Right lobe of liver (tissue), 6 donors: ENCODE measurements at regions not wholly inside any gene's neighbourhood (a gene's known extent, or its start where the extent isn't known, plus 50 kb on each side); places are given as distances from the start of the nearest gene placed in this dataset.

Experiments used
- ATAC-seq, 4 donors: fragments of 200-7000 bp; cut with Tn5 transposase; one replicate each; pipeline ENCODE4 v1.9.1; 2020; ENCODE audit warnings: mild to moderate bottlenecking in 4 of 4, moderate library complexity in 4 of 4
- DNase-seq, 3 donors: peaks; one replicate each; pipeline ENCODE4 v3.0.0-alpha.2; 2020
- H3K27ac ChIP-seq, 3 donors: fragments of 200-600 bp; one replicate each; pipeline ENCODE4 v1.8.0; 2022
- H3K27me3 ChIP-seq, 2 donors: fragments of 200-600 bp; one replicate each; pipeline ENCODE4 v1.8.0; 2022
- H3K36me3 ChIP-seq, 4 donors: fragments of 200-600 bp; sonication (generic) in 1 of 4; one replicate each; pipeline versions ENCODE4 v1.5.1 to v1.8.0; 2017 to 2022; ENCODE audit warnings: control low read depth in 1 of 4
- H3K4me1 ChIP-seq, 4 donors: fragments of 200-600 bp; sonication (generic) in 1 of 4; one replicate each; pipeline versions ENCODE4 v1.5.1 to v1.8.0; 2017 to 2022; ENCODE audit warnings: control low read depth in 1 of 4
- H3K4me3 ChIP-seq, 3 donors: fragments of 200-600 bp; one replicate each; pipeline ENCODE4 v1.8.0; 2022
- H3K9me3 ChIP-seq, 4 donors: fragments of 200-600 bp; sonication (generic) in 1 of 4; one replicate each; pipeline versions ENCODE4 v1.5.1 to v1.8.0; 2017 to 2022; ENCODE audit warnings: control low read depth in 1 of 4
- POLR2A ChIP-seq: fragments of 450-650 bp; IDR thresholded peaks from one replicate; pipeline ENCODE4 v1.6.1; 2017; ENCODE audit warnings: antibody characterized with exemption, mild to moderate bottlenecking
- WGBS: methylation state at CpG from one replicate; pipeline ENCODE4 v1.1.6; 2018; ENCODE audit warnings: low coverage, low lambda C conversion rate; ENCODE audit not compliant: insufficient coverage; ENCODE audit errors: missing lambda C conversion rate; 5-methylcytosine and 5-hydroxymethylcytosine counted together
- intact Hi-C, 2 donors: fragments of 100-400 bp; cut with DNase I; formaldehyde crosslinking; loops; one replicate each; pipeline versions ENCODE4 v1.11.2 to v1.14.1; 2022
- TF ChIP-seq, protein P1 (sequence below), 4 donors: fragments of 200-600 bp in 3 of 4; fragments of 450-650 bp in 1 of 4; IDR thresholded peaks; one replicate each; pipeline versions ENCODE4 v1.5.1 to v1.8.0; 2016 to 2022; ENCODE audit warnings: antibody characterized with exemption in 4 of 4, mild to moderate bottlenecking in 2 of 4
- donor health status: DM: no; HTN: yes; CAD: no.
- donor health status: DM: no; HTN: no; CAD: no.
- donor health status: DM: no; HTN: no; CAD: no.
- donor health status: DM: no; HTN: yes; CAD: no.
- donor health status: DM: no; HTN: yes; CAD: no.

DNA sequence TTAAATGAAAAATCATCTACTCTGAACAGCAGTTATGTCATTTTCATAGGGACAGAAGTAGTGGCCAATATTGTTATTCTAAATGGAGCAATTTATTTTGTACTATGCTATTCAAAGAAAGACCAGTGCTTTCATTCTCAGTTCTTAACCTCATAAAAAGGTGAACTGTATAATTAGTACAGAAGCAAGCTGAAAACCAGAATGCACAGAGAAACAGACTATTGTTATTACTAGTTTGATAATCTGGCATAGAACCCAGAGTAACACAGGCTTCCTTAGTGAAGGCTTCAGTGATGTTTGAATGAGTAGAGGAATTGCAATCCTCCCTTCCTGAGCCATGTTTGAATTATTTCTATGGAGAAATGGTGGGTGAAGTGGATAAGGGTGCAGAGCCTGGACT, 131.6 kb upstream of the LRRC7 start:
- Histone ChIP-seq H3K4me3 (no peak overlapping the region), H3K27ac (no peak overlapping the region), H3K36me3 (no peaks in the 10 kb centered on the region), H3K4me1 (no peaks in the 10 kb centered on the region), H3K9me3 (no peaks in the 10 kb centered on the region), H3K27me3 (no peaks in the 10 kb centered on the region)
- no peak for ATAC-seq
- no peak for DNase-seq
- TF ChIP-seq, protein P1, sequence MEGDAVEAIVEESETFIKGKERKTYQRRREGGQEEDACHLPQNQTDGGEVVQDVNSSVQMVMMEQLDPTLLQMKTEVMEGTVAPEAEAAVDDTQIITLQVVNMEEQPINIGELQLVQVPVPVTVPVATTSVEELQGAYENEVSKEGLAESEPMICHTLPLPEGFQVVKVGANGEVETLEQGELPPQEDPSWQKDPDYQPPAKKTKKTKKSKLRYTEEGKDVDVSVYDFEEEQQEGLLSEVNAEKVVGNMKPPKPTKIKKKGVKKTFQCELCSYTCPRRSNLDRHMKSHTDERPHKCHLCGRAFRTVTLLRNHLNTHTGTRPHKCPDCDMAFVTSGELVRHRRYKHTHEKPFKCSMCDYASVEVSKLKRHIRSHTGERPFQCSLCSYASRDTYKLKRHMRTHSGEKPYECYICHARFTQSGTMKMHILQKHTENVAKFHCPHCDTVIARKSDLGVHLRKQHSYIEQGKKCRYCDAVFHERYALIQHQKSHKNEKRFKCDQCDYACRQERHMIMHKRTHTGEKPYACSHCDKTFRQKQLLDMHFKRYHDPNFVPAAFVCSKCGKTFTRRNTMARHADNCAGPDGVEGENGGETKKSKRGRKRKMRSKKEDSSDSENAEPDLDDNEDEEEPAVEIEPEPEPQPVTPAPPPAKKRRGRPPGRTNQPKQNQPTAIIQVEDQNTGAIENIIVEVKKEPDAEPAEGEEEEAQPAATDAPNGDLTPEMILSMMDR (IDR thresholded peaks at IDR 0.05), result no peak
- TF ChIP-seq POLR2A, result no peak
- intact Hi-C loops, result no loop called here

DNA sequence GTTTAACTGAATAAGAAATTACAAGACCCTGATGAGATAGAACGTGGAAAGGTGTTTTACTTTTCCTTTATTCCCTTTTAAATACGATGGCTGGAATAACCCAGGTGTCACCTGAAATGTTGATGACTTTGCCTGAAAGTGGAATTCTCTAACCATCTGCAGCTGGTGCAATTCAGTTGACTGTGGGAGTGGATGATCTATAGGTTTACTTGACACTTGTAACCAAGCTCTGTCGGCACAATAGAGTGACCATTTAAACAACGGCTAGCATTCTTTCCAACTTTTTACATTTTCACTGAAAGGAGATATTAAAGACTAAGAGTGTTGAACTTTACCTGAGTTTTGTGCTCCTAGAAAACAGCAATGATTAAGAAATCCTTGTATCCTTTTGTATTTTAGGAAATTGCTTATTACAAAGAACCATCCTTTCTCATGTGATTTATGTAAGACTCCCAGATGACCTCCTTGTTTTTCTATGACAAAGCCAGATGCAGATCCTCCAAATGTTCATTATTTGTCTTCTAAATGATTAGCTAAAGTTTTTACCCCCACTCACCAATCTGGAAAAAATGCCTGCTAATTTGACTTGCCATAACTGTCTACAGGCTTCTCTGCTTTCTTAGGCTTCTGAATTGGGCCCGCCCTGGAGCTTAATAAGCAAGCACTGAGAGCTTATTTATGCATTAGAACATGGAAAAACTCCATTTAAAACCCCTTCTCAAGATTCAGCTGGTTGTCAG, 129.5 kb upstream of the LRRC7 start:
- no peaks in the 10 kb centered on the region for H3K36me3 ChIP-seq
- no peak overlapping the region for H3K27ac ChIP-seq
- no peak overlapping the region for H3K4me3 ChIP-seq
- H3K4me1 ChIP-seq, result no peaks in the 10 kb centered on the region
- 43% methylated on average over 5 of the region's 5 CpGs for WGBS
- no peaks in the 10 kb centered on the region for H3K27me3 ChIP-seq
- DNase-seq, result no peak
- ATAC-seq, result no peak
- intact Hi-C loops, result no loop called here
- no peaks in the 10 kb centered on the region for H3K9me3 ChIP-seq
- no peak for TF ChIP-seq POLR2A
- TF ChIP-seq, protein P1 (IDR thresholded peaks at IDR 0.05), result no peak

DNA sequence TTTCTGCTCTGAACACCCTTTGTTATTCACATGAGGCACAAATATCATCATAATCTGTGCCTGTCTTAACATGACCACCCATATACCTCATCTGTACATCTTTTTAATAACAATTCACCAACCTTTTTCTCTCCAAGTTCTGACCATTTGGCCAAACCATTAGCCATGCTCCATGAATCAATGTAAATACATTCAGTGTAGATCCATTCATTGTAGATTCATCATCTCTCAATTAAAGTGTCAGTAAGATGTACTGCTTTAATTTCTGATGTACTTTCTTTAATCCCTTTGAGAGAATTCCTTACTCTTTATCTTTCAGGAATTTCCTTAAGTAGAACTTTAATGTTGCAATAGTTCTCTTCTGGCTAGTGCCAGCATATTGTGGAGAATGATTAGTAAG, 126.2 kb upstream of the LRRC7 start:
- no peak overlapping the region for H3K4me3 ChIP-seq
- no peak overlapping the region for H3K27ac ChIP-seq
- ATAC-seq (no peak), DNase-seq (no peak)
- TF ChIP-seq, protein P1 (IDR thresholded peaks at IDR 0.05), result no peak
- TF ChIP-seq POLR2A, result no peak
- no peaks in the 10 kb centered on the region for H3K4me1 ChIP-seq
- intact Hi-C loops, result no loop called here
- H3K9me3 ChIP-seq, result no peaks in the 10 kb centered on the region
- H3K36me3 ChIP-seq, result no peaks in the 10 kb centered on the region
- H3K27me3 ChIP-seq, result no peaks in the 10 kb centered on the region

DNA sequence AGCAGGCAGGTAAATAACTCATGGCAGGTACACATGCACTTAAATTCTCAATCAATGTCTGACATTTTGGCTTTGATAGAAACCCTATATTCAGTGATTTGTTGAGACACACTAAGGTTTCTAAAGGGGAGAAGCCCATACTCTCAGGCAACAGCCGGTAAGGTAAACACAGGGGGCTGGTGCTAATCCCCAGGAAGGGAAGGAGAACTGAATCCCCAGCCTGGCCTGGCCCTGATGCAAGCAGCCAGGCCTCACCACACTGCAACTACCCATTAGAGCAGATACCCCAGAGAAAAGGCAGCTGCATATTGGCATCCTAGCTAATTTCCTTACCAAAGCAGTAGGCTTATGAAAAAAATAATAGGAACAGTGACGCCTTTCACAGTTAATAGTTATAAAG, 116.5 kb upstream of the LRRC7 start:
- intact Hi-C loops, result no loop called here
- Histone ChIP-seq H3K27me3 (no peaks in the 10 kb centered on the region), H3K4me3 (no peak overlapping the region), H3K9me3 (no peaks in the 10 kb centered on the region), H3K36me3 (no peaks in the 10 kb centered on the region), H3K27ac (no peak overlapping the region), H3K4me1 (no peaks in the 10 kb centered on the region)
- 69% methylated on average over 2 of the region's 2 CpGs for WGBS
- ATAC-seq (no peak), DNase-seq (no peak)
- TF ChIP-seq POLR2A, result no peak
- TF ChIP-seq, protein P1 (IDR thresholded peaks at IDR 0.05), result no peak

DNA sequence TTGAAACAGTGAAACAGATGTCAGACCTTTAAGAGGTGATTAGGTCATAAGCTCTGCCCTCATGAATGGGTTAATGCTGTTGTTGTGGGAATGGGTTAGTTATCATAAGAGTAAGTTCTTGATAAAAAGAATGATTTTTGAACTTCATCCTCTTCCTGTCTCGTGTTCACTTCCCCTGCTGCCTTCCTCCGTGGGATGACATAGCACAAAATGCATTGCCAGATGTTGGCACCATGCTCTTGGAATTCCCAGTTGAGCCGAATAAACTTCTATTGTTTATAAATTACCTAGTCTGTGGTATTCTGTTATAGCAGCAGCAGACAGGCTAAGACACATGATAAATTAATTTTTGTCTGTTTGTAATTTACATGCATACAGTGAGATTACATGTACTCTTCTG, 112.0 kb upstream of the LRRC7 start:
- intact Hi-C loops, result no loop called here
- Histone ChIP-seq H3K4me1 (no peaks in the 10 kb centered on the region), H3K27me3 (no peaks in the 10 kb centered on the region), H3K27ac (no peak overlapping the region), H3K9me3 (no peaks in the 10 kb centered on the region), H3K4me3 (no peak overlapping the region), H3K36me3 (no peaks in the 10 kb centered on the region)
- TF ChIP-seq, protein P1 (IDR thresholded peaks at IDR 0.05), result no peak
- TF ChIP-seq POLR2A, result no peak
- ATAC-seq (no peak), DNase-seq (no peak)
- 20% methylated on average over 3 of the region's 3 CpGs for WGBS
